Motor neuron (in vitro differentiated cells): ENCODE measurements at regions not wholly inside any gene's neighbourhood (a gene's known extent, or its start where the extent isn't known, plus 50 kb on each side); places are given as distances from the start of the nearest gene placed in this dataset.
"Not testable (repeated sequence)": the region's sequence is repeated elsewhere in the genome, so short reads cannot be mapped to it uniquely, and the experiment has no call there.

Experiments
- ATAC-seq, 8 experiments: fragments of 200-7000 bp; cut with Tn5 transposase; replicated peaks in 6 of 8; 2 replicates each; pipeline ENCODE4 v1.8.0; 2021; ENCODE audit warnings: mild to moderate bottlenecking in 8 of 8, moderate library complexity in 8 of 8
- H3K27ac ChIP-seq, 2 donors: fragments of 250-450 bp; sonication (Bioruptor Pico); 2 replicates each; pipeline ENCODE4 v1.9.0; 2021; ENCODE audit warnings: antibody characterized with exemption in 2 of 2, mild to moderate bottlenecking in 2 of 2, moderate library complexity in 1 of 2
- H3K4me1 ChIP-seq, 2 donors: fragments of 250-450 bp; sonication (Bioruptor Pico); replicated peaks in 1 of 2; 2 replicates each; pipeline ENCODE4 v1.6.1; 2021; ENCODE audit warnings: antibody characterized with exemption in 2 of 2, mild to moderate bottlenecking in 2 of 2, moderate library complexity in 1 of 2
- H3K4me3 ChIP-seq, 5 donors: fragments of 250-450 bp; sonication (Bioruptor Pico); 2 replicates each; pipeline ENCODE4 v1.9.0; 2021; ENCODE audit warnings: antibody characterized with exemption in 5 of 5, mild to moderate bottlenecking in 5 of 5, moderate library complexity in 4 of 5
- WGBS, 10 experiments: fragments of 450-650 bp; shearing (Covaris generic); methylation state at CpG; one replicate each; pipeline ENCODE4 v1.0.0; 2022; 5-methylcytosine and 5-hydroxymethylcytosine counted together
- in situ Hi-C, 9 experiments: fragments of 400-800 bp; cut with MboI; loops; one replicate each; pipeline ENCODE4 v1.15.0; 2021; ENCODE audit warnings: low sequenced_read_pairs in 9 of 9, low pct_unique_long_range_greater_than_20kb in 2 of 9; ENCODE audit not compliant: unreplicated experiment in 9 of 9

DNA sequence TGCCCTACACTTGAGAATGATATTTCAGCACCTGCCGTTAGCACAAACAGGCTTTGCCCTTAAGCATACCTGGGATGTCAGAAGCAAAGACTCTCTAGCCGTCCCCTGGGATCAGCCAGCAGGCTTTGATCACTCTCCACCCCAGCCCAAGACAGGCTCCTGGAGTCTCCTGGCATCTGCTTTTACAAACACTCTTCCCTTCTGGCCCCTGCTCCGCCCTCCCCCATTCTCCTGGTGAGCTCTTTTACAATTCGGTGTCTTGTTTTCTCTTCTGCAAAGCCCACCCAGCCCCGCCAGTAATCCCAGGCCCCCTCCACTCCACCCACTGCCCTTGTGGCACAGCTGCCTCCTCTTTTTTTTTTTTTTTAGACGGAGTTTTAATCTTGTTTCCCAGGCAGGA is 50.4 kb downstream of the KATNIP start:
- no peak overlapping the region for H3K4me3 ChIP-seq
- in situ Hi-C loops = loop anchor here in 1 of 9 experiments (25.0 kb wide), 1 partner anchor 262 kb away; no protein-coding TSS in a partner anchor
- 70% methylated on average over 2 of the region's 6 CpGs; no CpG with 5 or more reads in 9 of the 10 experiments for WGBS, 10 experiments
- no peak overlapping the region for H3K27ac ChIP-seq
- peaks cover 0 to 10% of the 10 kb centered on the region in 2 donors for H3K4me1 ChIP-seq
- peak in 1 of 8 experiments; percentile 74 for ATAC-seq

- WGBS, 10 experiments = 59 to 100% (median 92%) methylated on average over 1 to 4 of the region's 4 CpGs; no CpG with 5 or more reads in 3 of the 10 experiments
- Histone ChIP-seq H3K4me1 (peaks cover 0 to 6% of the 10 kb centered on the region in 2 donors), H3K27ac (no peak overlapping the region), H3K4me3 (no peak overlapping the region)
- no peak for ATAC-seq
- in situ Hi-C loops = loop anchor here in 1 of 9 experiments (25.0 kb wide), 1 partner anchor 260 kb away; no protein-coding TSS in a partner anchor
Observed at GRCh38 chr16:27602103-27602502, 52.2 kb downstream of the KATNIP start.

DNA sequence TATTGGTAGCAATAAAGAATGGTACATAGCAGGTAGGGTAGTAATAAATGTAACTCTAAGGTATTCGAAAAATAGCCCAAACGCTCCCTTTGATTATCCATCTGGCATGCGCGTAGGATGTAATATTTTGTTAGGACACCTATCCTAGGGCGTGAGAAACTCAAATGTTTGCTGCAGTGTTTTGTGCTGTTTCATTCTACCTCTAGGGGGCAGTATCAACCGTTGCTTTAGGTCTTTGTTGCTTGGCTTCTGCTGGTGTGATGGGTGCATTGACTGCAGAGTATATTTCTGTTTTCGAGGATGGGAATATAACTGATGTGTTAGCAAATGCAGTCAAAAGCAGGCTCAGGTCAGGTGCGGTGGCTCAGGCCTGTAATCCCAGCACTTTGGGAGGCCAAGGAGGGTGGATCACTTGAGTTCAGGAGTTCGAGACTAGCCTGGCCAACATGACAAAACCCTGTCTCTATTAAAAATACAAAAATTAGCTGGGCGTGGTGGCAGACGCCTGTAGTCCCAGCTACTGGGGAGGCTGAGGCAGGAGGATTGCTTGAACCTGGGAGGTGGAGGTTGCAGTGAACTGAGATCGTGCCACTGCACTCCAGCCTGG is 55.7 kb downstream of the KATNIP start:
- H3K4me1 ChIP-seq, H3K27ac ChIP-seq, H3K4me3 ChIP-seq: not testable (repeated sequence)
- 0 to 100% (median 58%) methylated on average over 1 to 9 of the region's 12 CpGs; no CpG with 5 or more reads in 1 of the 10 experiments for WGBS, 10 experiments
- in situ Hi-C loops = loop anchor here in 1 of 9 experiments (25.0 kb wide), 1 partner anchor 257 kb away; no protein-coding TSS in a partner anchor
- ATAC-seq = peak in 5 of 8 experiments; percentile 43 to 92 (median 76)

DNA sequence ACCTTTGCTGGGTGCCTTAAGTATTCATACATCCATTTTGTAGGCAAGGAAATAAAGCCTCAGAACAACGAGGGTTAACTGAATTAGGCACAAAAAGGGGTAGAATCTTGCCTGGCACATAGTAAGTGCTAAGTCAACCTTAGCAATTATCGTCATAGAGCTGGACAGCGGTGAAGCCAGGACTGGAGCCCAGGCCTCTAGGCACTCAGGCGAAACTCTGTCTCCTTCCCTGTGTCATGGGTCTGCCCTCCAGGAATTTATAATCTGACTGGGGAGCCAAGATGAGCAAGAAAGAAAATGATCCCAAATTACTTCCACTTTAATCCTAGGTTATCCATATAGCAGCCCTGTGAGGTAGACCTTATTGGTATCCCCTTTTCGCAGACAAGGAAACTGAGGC is 61.4 kb downstream of the KATNIP start:
- Histone ChIP-seq H3K27ac (no peak overlapping the region), H3K4me1 (peaks cover 0 to 10% of the 10 kb centered on the region in 2 donors), H3K4me3 (no peak overlapping the region)
- in situ Hi-C loops = loop anchor here in 1 of 9 experiments (25.0 kb wide), 1 partner anchor 251 kb away; no protein-coding TSS in a partner anchor
- no peak for ATAC-seq
- 71 to 100% (median 80%) methylated on average over 1 to 5 of the region's 5 CpGs; no CpG with 5 or more reads in 2 of the 10 experiments for WGBS, 10 experiments

- Histone ChIP-seq H3K4me1 (peaks cover 7 to 23% of the 10 kb centered on the region in 2 donors), H3K27ac (peak overlapping the region in 1 of 2 donors; percentile 50), H3K4me3 (no peak overlapping the region)
- 5 to 82% (median 46%) methylated on average over 3 to 6 of the region's 8 CpGs for WGBS, 10 experiments
- ATAC-seq = peak in 7 of 8 experiments; percentile 14 to 86 (median 76)
- in situ Hi-C loops = loop anchor here in 1 of 9 experiments (25.0 kb wide), 1 partner anchor 249 kb away; no protein-coding TSS in a partner anchor
Observed at GRCh38 chr16:27613238-27613791, 63.4 kb downstream of the KATNIP start.

GRCh38 chr16:27617665-27618064 is 67.7 kb downstream of the KATNIP start:
- WGBS, 10 experiments = 86 to 100% (median 94%) methylated on average over 1 to 3 of the region's 4 CpGs; no CpG with 5 or more reads in 7 of the 10 experiments
- Histone ChIP-seq H3K27ac (no peak overlapping the region), H3K4me1 (peaks cover 13 to 29% of the 10 kb centered on the region in 2 donors), H3K4me3 (no peak overlapping the region)
- in situ Hi-C loops = loop anchor here in 1 of 9 experiments (25.0 kb wide), 1 partner anchor 245 kb away; no protein-coding TSS in a partner anchor
- ATAC-seq = no peak

DNA sequence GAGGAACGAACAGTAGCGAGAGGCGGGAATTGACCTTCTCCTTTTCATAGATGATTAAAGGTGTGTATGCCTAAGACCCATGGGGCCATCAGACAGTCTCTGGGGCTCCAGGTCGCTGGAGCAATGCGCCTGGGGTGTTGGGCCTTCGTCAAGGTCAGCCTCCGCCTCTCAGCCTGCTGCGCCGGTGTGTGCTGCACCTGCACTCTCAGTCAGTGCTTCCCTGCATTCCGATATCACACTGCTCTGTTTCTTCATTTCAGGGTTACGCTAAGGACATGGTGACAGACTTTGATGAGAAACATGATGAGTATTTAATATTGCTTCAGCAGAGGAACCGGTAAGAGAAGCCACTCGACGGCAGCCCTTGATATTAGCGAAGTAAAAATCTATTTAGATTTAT is 68.2 kb downstream of the KATNIP start:
- Histone ChIP-seq H3K4me1 (peaks cover 13 to 26% of the 10 kb centered on the region in 2 donors), H3K27ac (peak overlapping the region; percentile 5 to 36), H3K4me3 (no peak overlapping the region)
- peak in 3 of 8 experiments; percentile 24 to 50 (median 35) for ATAC-seq
- in situ Hi-C loops = loop anchor here in 1 of 9 experiments (25.0 kb wide), 1 partner anchor 244 kb away; no protein-coding TSS in a partner anchor
- WGBS, 10 experiments = 74 to 94% (median 83%) methylated on average over 3 to 12 of the region's 15 CpGs; no CpG with 5 or more reads in 1 of the 10 experiments

GRCh38 chr16:27618606-27619327 is 68.8 kb downstream of the KATNIP start:
- Histone ChIP-seq H3K27ac (peak overlapping the region; percentile 5 to 6), H3K4me1 (peaks cover 13 to 20% of the 10 kb centered on the region in 2 donors), H3K4me3 (no peak overlapping the region)
- WGBS, 10 experiments = 23 to 100% (median 61%) methylated on average over 1 to 7 of the region's 7 CpGs; no CpG with 5 or more reads in 1 of the 10 experiments
- in situ Hi-C loops = loop anchor here in 1 of 9 experiments (25.0 kb wide), 1 partner anchor 244 kb away; no protein-coding TSS in a partner anchor
- peak in 4 of 8 experiments; percentile 34 to 98 (median 96) for ATAC-seq

- no peak for ATAC-seq
- Histone ChIP-seq H3K27ac (no peak overlapping the region), H3K4me1 (peaks cover 15 to 19% of the 10 kb centered on the region in 2 donors), H3K4me3 (no peak overlapping the region)
- in situ Hi-C loops = loop anchor here in 1 of 9 experiments (25.0 kb wide), 1 partner anchor 242 kb away; no protein-coding TSS in a partner anchor
- WGBS, 10 experiments = 27 to 100% (median 83%) methylated on average over 1 to 3 of the region's 4 CpGs; no CpG with 5 or more reads in 3 of the 10 experiments
Observed at GRCh38 chr16:27620541-27620940, 70.6 kb downstream of the KATNIP start.

DNA sequence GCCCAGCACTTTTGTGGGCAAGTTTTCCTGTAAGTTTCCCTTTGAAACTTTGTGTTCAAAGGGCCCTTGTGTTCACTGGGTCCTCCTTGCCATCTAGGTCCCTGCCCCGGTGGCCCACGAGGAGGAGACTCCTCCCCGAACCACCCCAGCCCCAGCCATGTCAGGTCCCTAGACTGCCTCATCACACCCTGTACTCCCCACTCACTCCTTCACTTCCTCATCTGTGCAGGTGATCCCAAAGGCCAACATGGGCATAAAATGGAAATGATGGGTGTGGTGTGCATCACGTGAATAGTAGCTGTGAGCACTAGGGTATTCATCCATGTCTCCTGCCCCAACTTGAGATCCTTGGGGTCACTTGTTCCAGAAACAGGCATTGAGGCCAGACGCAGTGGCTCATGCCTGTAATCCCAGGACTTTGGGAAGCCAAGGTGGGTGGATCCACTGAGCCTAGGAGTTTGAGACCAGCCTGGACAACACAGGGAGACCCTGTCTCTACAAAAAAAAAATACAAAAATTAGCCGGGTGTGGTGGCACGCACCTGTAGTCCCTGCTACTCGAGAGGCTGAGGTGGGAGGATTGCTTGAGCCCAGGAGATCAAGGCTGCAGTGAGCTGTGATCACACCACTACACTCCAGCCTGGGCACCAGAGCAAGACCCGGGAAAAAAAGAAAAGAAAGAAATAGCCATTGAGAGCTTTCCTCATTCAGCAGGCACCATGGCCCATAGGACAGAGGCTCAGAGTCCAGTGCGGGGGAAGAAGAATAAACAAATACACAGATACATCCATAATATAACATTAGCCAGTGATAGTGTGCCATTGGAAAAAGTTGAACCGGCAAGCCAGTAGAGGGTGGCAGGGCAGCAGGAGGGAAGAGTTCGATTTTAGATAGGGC is 74.5 kb downstream of the KATNIP start:
- Histone ChIP-seq H3K4me1 (peaks cover 3 to 20% of the 10 kb centered on the region in 2 donors), H3K4me3 (no peak overlapping the region), H3K27ac (no peak overlapping the region)
- no peak for ATAC-seq
- WGBS, 10 experiments = 76 to 100% (median 91%) methylated on average over 1 to 5 of the region's 12 CpGs; no CpG with 5 or more reads in 4 of the 10 experiments
- in situ Hi-C loops = loop anchor here in 2 of 9 experiments (25.0 kb wide), 2 partner anchors 238 to 438 kb away; partner anchors contain the start of gene GSG1L (in 1 of the 2)

DNA sequence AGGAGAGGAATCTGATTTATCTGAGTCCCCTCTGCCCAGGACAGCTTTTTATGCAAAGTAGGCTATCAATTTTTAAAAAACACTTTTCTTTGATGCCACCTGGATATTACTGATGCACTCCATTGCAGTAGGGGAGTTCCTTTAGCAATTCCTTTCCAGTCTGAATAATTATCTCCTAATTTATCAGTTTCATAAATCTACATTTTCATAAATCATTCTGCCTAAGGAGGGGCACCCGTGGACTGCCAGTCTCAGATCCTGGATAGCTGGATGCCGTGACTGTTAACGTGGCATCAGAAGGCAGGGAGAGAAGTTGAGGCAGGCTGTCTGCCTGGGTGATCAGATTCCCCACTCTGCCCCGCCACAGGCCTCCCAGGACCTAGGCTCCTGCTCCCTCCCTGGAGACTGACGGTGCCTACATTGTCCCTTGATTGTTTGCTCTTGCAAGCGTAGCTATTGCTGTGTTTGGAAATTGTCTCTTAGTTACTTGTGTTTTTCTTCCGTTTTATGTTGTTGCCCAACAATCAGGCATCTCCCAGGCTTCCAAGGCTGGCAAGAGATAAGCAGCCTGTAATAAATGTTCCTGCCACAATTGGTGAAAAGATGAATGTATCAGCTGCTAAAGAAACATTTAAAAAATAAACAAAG is 75.2 kb downstream of the KATNIP start:
- WGBS, 10 experiments = 31 to 72% (median 60%) methylated on average over 1 to 6 of the region's 7 CpGs; no CpG with 5 or more reads in 3 of the 10 experiments
- no peak overlapping the region for H3K4me3 ChIP-seq
- in situ Hi-C loops = loop anchor here in 1 of 9 experiments (25.0 kb wide), 1 partner anchor 437 kb away; the partner anchor contains the start of gene GSG1L
- peak in 6 of 8 experiments; percentile 17 to 90 (median 57) for ATAC-seq
- peaks cover 3 to 20% of the 10 kb centered on the region in 2 donors for H3K4me1 ChIP-seq
- no peak overlapping the region for H3K27ac ChIP-seq
